ENCODE measurements at regions not wholly inside any gene's neighbourhood (a gene's known extent, or its start where the extent isn't known, plus 50 kb on each side); places are given as distances from the start of the nearest gene placed in this dataset.

GRCh38 chr2:104476075-104476474 lies 377.8 kb upstream of the POU3F3 start:
- H3K27ac ChIP-seq (ENCODE audit: low read depth, low read length), result no peak overlapping the region
- no peaks in the 10 kb centered on the region for H3K27me3 ChIP-seq (ENCODE audit: low read length)
- H3K36me3 ChIP-seq (ENCODE audit: low read length), result no peaks in the 10 kb centered on the region
- H3K9me2 ChIP-seq (replicated peaks; ENCODE audit: insufficient read depth, low read length), result no peaks in the 10 kb centered on the region
- no peak overlapping the region for H2AFZ ChIP-seq (ENCODE audit: low read depth, low read length, severe bottlenecking)
- H4K20me1 ChIP-seq (ENCODE audit: low read depth, low read length), result no peaks in the 10 kb centered on the region
- no peaks in the 10 kb centered on the region for H3K9me3 ChIP-seq (ENCODE audit: insufficient read depth, low read length)
- H3K4me3 ChIP-seq (ENCODE audit: insufficient read depth, low read length, poor library complexity, severe bottlenecking), result no peak overlapping the region
- H3K4me2 ChIP-seq (ENCODE audit: low read depth, low read length, poor library complexity, severe bottlenecking), result no peak overlapping the region
- H3F3A ChIP-seq (ENCODE audit: insufficient read depth), result no peaks in the 10 kb centered on the region
- 0 out of 2 replicates have a peak, but pooled peaks cover 3% of the 10 kb centered on the region for H3K79me2 ChIP-seq (ENCODE audit: insufficient read depth, low read length)
- no peak for TF ChIP-seq EZH2phosphoT487 (conservative IDR thresholded peaks at IDR 0.05; ENCODE audit: low read length)
- no peak for TF ChIP-seq CTCF (IDR thresholded peaks at IDR 0.05; ENCODE audit: insufficient read depth, low read length, poor library complexity, severe bottlenecking)
- H3K9ac ChIP-seq (ENCODE audit: low read length), result no peak overlapping the region

DNA sequence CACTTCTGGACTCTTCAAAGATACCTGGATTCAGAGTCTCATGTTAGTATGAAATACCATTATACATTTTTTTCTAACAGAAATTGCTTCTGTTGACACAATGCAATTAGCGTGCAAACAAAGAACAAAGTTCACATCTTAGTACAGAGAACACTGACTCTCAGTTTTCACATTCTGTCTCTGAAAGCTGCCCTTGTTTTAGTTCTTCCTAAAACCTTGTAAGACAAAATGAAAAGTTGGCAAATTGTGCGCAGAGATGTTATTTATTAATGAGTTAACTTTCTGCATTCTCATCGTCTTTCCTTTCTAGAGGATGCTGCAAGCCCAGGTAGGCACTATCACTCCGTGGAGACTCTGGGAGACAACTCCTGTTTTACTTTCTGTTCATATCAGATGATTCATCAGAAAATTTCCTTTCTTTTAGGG lies 377.3 kb upstream of the POU3F3 start:
- Histone ChIP-seq H3K36me3 (ENCODE audit: low read length) (no peaks in the 10 kb centered on the region), H3K9ac (ENCODE audit: low read length) (no peak overlapping the region), H4K20me1 (ENCODE audit: low read depth, low read length) (no peaks in the 10 kb centered on the region), H3F3A (ENCODE audit: insufficient read depth) (no peaks in the 10 kb centered on the region), H2AFZ (ENCODE audit: low read depth, low read length, severe bottlenecking) (no peak overlapping the region), H3K9me2 (replicated peaks; ENCODE audit: insufficient read depth, low read length) (no peaks in the 10 kb centered on the region), H3K79me2 (ENCODE audit: insufficient read depth, low read length) (0 out of 2 replicates have a peak, but pooled peaks cover 3% of the 10 kb centered on the region), H3K9me3 (ENCODE audit: insufficient read depth, low read length) (no peaks in the 10 kb centered on the region), H3K27ac (ENCODE audit: low read depth, low read length) (no peak overlapping the region), H3K4me2 (ENCODE audit: low read depth, low read length, poor library complexity, severe bottlenecking) (no peak overlapping the region), H3K27me3 (ENCODE audit: low read length) (no peaks in the 10 kb centered on the region), H3K4me3 (ENCODE audit: insufficient read depth, low read length, poor library complexity, severe bottlenecking) (no peak overlapping the region)
- no peak for TF ChIP-seq CTCF (IDR thresholded peaks at IDR 0.05; ENCODE audit: insufficient read depth, low read length, poor library complexity, severe bottlenecking)
- TF ChIP-seq EZH2phosphoT487 (conservative IDR thresholded peaks at IDR 0.05; ENCODE audit: low read length), result no peak

GRCh38 chr2:104481341-104481740 lies 372.6 kb upstream of the POU3F3 start:
- no peak overlapping the region for H3K27ac ChIP-seq (ENCODE audit: low read depth, low read length)
- TF ChIP-seq EZH2phosphoT487 (conservative IDR thresholded peaks at IDR 0.05; ENCODE audit: low read length), result no peak
- H2AFZ ChIP-seq (ENCODE audit: low read depth, low read length, severe bottlenecking), result no peak overlapping the region
- no peak overlapping the region for H3K9ac ChIP-seq (ENCODE audit: low read length)
- no peak overlapping the region for H3K4me2 ChIP-seq (ENCODE audit: low read depth, low read length, poor library complexity, severe bottlenecking)
- no peaks in the 10 kb centered on the region for H3F3A ChIP-seq (ENCODE audit: insufficient read depth)
- no peaks in the 10 kb centered on the region for H3K27me3 ChIP-seq (ENCODE audit: low read length)
- H4K20me1 ChIP-seq (ENCODE audit: low read depth, low read length), result no peaks in the 10 kb centered on the region
- H3K36me3 ChIP-seq (ENCODE audit: low read length), result no peaks in the 10 kb centered on the region
- no peaks in the 10 kb centered on the region for H3K79me2 ChIP-seq (ENCODE audit: insufficient read depth, low read length)
- H3K9me3 ChIP-seq (ENCODE audit: insufficient read depth, low read length), result no peaks in the 10 kb centered on the region
- H3K9me2 ChIP-seq (replicated peaks; ENCODE audit: insufficient read depth, low read length), result no peaks in the 10 kb centered on the region
- H3K4me3 ChIP-seq (ENCODE audit: insufficient read depth, low read length, poor library complexity, severe bottlenecking), result no peak overlapping the region

- H3K9me3 ChIP-seq (ENCODE audit: insufficient read depth, low read length), result no peaks in the 10 kb centered on the region
- no peak overlapping the region for H3K4me2 ChIP-seq (ENCODE audit: low read depth, low read length, poor library complexity, severe bottlenecking)
- no peak overlapping the region for H3K9ac ChIP-seq (ENCODE audit: low read length)
- H3K36me3 ChIP-seq (ENCODE audit: low read length), result no peaks in the 10 kb centered on the region
- no peak overlapping the region for H3K27ac ChIP-seq (ENCODE audit: low read depth, low read length)
- H3F3A ChIP-seq (ENCODE audit: insufficient read depth), result no peaks in the 10 kb centered on the region
- H4K20me1 ChIP-seq (ENCODE audit: low read depth, low read length), result no peaks in the 10 kb centered on the region
- no peaks in the 10 kb centered on the region for H3K79me2 ChIP-seq (ENCODE audit: insufficient read depth, low read length)
- H3K9me2 ChIP-seq (replicated peaks; ENCODE audit: insufficient read depth, low read length), result no peaks in the 10 kb centered on the region
- H3K27me3 ChIP-seq (ENCODE audit: low read length), result no peaks in the 10 kb centered on the region
- no peak overlapping the region for H3K4me3 ChIP-seq (ENCODE audit: insufficient read depth, low read length, poor library complexity, severe bottlenecking)
- TF ChIP-seq CTCF (IDR thresholded peaks at IDR 0.05; ENCODE audit: insufficient read depth, low read length, poor library complexity, severe bottlenecking), result no peak
- no peak overlapping the region for H2AFZ ChIP-seq (ENCODE audit: low read depth, low read length, severe bottlenecking)
These were observed 366.5 kb upstream of the POU3F3 start for GRCh38 chr2:104487366-104487765.
